ENCODE measurements at regions not wholly inside any gene's neighbourhood (a gene's known extent, or its start where the extent isn't known, plus 50 kb on each side); places are given as distances from the start of the nearest gene placed in this dataset.

DNA sequence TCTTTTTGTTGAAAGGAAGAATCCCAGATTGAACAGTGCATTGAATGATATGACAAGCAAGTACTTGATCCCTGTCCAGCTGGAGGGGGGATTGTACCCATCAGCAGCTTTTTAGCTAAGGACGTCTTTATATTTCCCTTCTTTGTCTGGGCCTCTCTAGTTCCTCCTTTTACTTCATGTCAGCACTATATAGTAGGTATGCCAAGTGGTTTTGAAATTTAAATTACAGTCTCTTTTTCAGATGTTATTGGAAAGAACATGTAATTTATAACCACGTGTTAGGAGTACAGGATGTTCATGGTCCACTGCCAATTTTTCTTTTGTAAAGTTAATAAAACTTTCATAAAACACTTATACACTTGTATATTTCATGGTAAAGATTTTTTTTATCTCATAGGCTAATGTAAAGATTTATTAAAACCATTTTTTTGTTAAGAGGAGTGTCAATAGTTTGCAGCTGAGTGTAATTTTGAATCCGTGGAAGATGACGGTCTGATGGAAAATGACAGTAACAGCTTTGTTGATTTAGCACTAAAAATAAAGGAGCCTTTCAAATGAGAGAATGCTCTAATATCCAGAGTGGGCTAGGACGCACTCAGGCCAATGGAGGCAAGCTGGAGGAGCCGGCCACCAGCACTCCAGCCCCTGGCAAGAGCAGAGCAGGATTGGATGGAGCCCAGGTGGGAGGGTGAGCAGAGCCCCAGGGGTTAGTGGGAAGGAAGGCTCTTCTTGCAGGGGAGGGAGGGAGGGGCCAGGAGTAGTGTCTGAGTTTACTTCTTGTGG is 488.3 kb downstream of the INSC start:
- Histone ChIP-seq H3K9me3 (no peaks in the 10 kb centered on the region), H3K4me3 (no peak overlapping the region), H3K36me3 (no peaks in the 10 kb centered on the region), H3K4me1 (no peaks in the 10 kb centered on the region), H3K27ac (no peak overlapping the region), H3K27me3 (no peaks in the 10 kb centered on the region)
- no peak for DNase-seq (ENCODE audit: low spot score in 2 of 2)
- TF ChIP-seq POLR2AphosphoS5 (IDR thresholded peaks at IDR 0.05) (no peak), POLR2A (IDR thresholded peaks at IDR 0.05) (no peak), CTCF (IDR thresholded peaks at IDR 0.05) (no peak)
- intact Hi-C loops (cut with DNase I; ENCODE audit: low total_unique reads): no loop called here

- H3K9me3 ChIP-seq: no peaks in the 10 kb centered on the region
- no peaks in the 10 kb centered on the region for H3K36me3 ChIP-seq
- no peak for DNase-seq (ENCODE audit: low spot score in 2 of 2)
- no peak overlapping the region for H3K4me3 ChIP-seq
- H3K27me3 ChIP-seq: no peaks in the 10 kb centered on the region
- intact Hi-C loops (cut with DNase I; ENCODE audit: low total_unique reads): no loop called here
- H3K4me1 ChIP-seq: no peaks in the 10 kb centered on the region
- no peak overlapping the region for H3K27ac ChIP-seq
- TF ChIP-seq POLR2A (IDR thresholded peaks at IDR 0.05) (no peak), POLR2AphosphoS5 (IDR thresholded peaks at IDR 0.05) (no peak), CTCF (IDR thresholded peaks at IDR 0.05) (no peak)
Measured at GRCh38 chr11:15605094-15605493, 490.4 kb downstream of the INSC start.

DNA sequence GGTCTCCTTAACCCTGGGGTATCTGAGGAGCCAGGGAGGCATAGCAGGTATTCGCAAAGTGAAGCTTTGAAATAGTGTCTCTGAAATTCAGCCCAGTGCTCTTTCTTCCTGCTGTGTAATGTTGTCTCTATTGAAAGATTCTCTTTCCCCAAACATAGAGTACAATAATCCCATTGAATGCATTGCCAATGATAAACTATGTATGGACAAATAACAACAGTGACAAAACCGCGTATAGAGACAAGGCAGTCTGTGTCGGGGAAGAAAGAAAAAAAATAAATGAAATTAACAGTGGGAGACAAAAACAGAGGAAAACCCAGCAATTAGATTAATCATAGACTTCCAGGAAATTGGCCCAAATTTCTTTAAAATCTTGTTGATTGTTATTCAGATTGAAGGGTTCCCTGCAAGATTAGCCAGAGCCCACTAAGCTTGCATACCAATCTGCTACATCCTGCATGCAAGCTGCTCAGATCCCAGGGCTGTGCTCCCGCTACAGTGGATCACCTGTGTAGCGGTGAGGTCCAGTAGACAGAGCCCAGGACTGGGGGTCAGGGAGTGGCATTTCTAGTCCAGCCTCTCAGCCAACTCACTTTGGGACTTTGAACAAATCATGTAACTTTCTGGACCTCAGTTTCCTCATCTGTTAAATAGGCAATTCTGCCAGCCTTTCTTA is 492.8 kb downstream of the INSC start:
- Histone ChIP-seq H3K4me1 (no peaks in the 10 kb centered on the region), H3K27ac (no peak overlapping the region), H3K36me3 (no peaks in the 10 kb centered on the region), H3K9me3 (no peaks in the 10 kb centered on the region), H3K4me3 (no peak overlapping the region), H3K27me3 (no peaks in the 10 kb centered on the region)
- intact Hi-C loops (cut with DNase I; ENCODE audit: low total_unique reads): no loop called here
- DNase-seq (ENCODE audit: low spot score in 2 of 2): no peak
- TF ChIP-seq CTCF (IDR thresholded peaks at IDR 0.05) (no peak), POLR2A (IDR thresholded peaks at IDR 0.05) (no peak), POLR2AphosphoS5 (IDR thresholded peaks at IDR 0.05) (no peak)

- Histone ChIP-seq H3K4me3 (no peak overlapping the region), H3K9me3 (no peaks in the 10 kb centered on the region), H3K27ac (no peak overlapping the region), H3K27me3 (no peaks in the 10 kb centered on the region), H3K4me1 (no peaks in the 10 kb centered on the region), H3K36me3 (no peaks in the 10 kb centered on the region)
- intact Hi-C loops (cut with DNase I; ENCODE audit: low total_unique reads): no loop called here
- TF ChIP-seq POLR2A (IDR thresholded peaks at IDR 0.05) (no peak), CTCF (IDR thresholded peaks at IDR 0.05) (no peak), POLR2AphosphoS5 (IDR thresholded peaks at IDR 0.05) (no peak)
- DNase-seq (ENCODE audit: low spot score in 2 of 2): no peak
Measured at GRCh38 chr11:15609445-15609844, 494.7 kb downstream of the INSC start.

DNA sequence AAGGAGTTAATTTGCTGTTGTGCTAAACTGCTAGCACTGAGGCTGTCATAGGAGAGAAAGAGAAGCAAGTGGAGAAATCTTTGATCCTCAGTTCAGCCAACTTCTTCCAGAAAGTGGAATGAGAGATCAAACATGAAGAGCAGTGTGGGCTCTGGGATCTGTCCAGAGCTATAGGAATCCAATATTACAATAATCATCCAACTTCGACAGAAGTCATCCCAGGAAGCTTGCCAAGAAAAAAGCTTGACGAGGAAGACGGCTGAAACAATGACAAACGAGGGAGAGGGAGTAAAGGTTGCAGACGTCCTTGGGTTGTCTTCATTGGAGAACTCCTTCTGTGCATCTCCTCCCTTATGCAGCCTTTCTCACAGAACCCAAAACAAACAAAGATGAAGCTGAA is 496.2 kb downstream of the INSC start:
- intact Hi-C loops (cut with DNase I; ENCODE audit: low total_unique reads): no loop called here
- Histone ChIP-seq H3K4me3 (no peak overlapping the region), H3K36me3 (no peaks in the 10 kb centered on the region), H3K27me3 (no peaks in the 10 kb centered on the region), H3K27ac (no peak overlapping the region), H3K4me1 (no peaks in the 10 kb centered on the region), H3K9me3 (no peaks in the 10 kb centered on the region)
- TF ChIP-seq CTCF (IDR thresholded peaks at IDR 0.05) (no peak), POLR2AphosphoS5 (IDR thresholded peaks at IDR 0.05) (no peak), POLR2A (IDR thresholded peaks at IDR 0.05) (no peak)
- DNase-seq (ENCODE audit: low spot score in 2 of 2): no peak

Data from breast epithelium (tissue), 4 donors.